Peyer's patch (tissue), 4 donors: ENCODE measurements at regions not wholly inside any gene's neighbourhood (a gene's known extent, or its start where the extent isn't known, plus 50 kb on each side); places are given as distances from the start of the nearest gene placed in this dataset.

Experiments used
- DNase-seq, 3 donors: peaks; one replicate each; pipeline ENCODE4 v3.0.0-alpha.2; 2017 to 2019
- H3K27ac ChIP-seq, 4 donors: fragments of 200-600 bp; sonication (generic); one replicate each; pipeline ENCODE4 v1.5.1; 2016 to 2019
- H3K27me3 ChIP-seq, 2 donors: fragments of 200-600 bp; sonication (generic); one replicate each; pipeline ENCODE4 v1.5.1; 2019
- H3K36me3 ChIP-seq, 3 donors: fragments of 200-600 bp; sonication (generic); one replicate each; pipeline ENCODE4 v1.5.1; 2016 to 2019
- H3K4me1 ChIP-seq, 4 donors: fragments of 200-600 bp; sonication (generic); one replicate each; pipeline ENCODE4 v1.5.1; 2016 to 2019
- H3K4me3 ChIP-seq, 4 donors: fragments of 200-600 bp; sonication (generic); 1 replicate in 3 of 4; 2 replicates in 1 of 4; pipeline ENCODE4 v1.5.1; 2016 to 2019; ENCODE audit warnings: mild to moderate bottlenecking in 1 of 4
- H3K9me3 ChIP-seq, 4 donors: fragments of 200-600 bp; sonication (generic); one replicate each; pipeline ENCODE4 v1.5.1; 2016 to 2019; ENCODE audit warnings: mild to moderate bottlenecking in 1 of 4
- CTCF ChIP-seq, 6 experiments: fragments of 450-650 bp in 4 of 6; fragments of 200-600 bp in 2 of 6; sonication (generic) in 1 of 6; IDR thresholded peaks; one replicate each; pipeline ENCODE4 v1.5.1; 2017 to 2019; ENCODE audit warnings: antibody characterized with exemption in 6 of 6, mild to moderate bottlenecking in 3 of 6, moderate library complexity in 1 of 6
- POLR2A ChIP-seq, 2 donors: fragments of 450-650 bp; IDR thresholded peaks; one replicate each; pipeline ENCODE4 v1.5.1; 2017; ENCODE audit warnings: antibody characterized with exemption in 2 of 2, mild to moderate bottlenecking in 2 of 2, moderate library complexity in 2 of 2

GRCh38 chr1:5465281-5465711, 526.9 kb downstream of the NPHP4 start:
- Histone ChIP-seq H3K4me1 (no peaks in the 10 kb centered on the region), H3K9me3 (no peaks in the 10 kb centered on the region), H3K27me3 (no peaks in the 10 kb centered on the region), H3K36me3 (no peaks in the 10 kb centered on the region), H3K4me3 (no peak overlapping the region), H3K27ac (no peak overlapping the region)
- no peak for DNase-seq
- TF ChIP-seq CTCF (IDR thresholded peaks at IDR 0.05) (no peak), POLR2A (IDR thresholded peaks at IDR 0.05) (no peak)

GRCh38 chr1:5464366-5464765, 527.9 kb downstream of the NPHP4 start:
- H3K4me1 ChIP-seq, result no peaks in the 10 kb centered on the region
- DNase-seq, result no peak
- H3K27me3 ChIP-seq, result no peaks in the 10 kb centered on the region
- H3K27ac ChIP-seq, result no peak overlapping the region
- no peaks in the 10 kb centered on the region for H3K9me3 ChIP-seq
- H3K36me3 ChIP-seq, result no peaks in the 10 kb centered on the region
- TF ChIP-seq CTCF (IDR thresholded peaks at IDR 0.05), result no peak
- TF ChIP-seq POLR2A (IDR thresholded peaks at IDR 0.05), result no peak
- no peak overlapping the region for H3K4me3 ChIP-seq

GRCh38 chr1:5460974-5461373, 531.3 kb downstream of the NPHP4 start:
- Histone ChIP-seq H3K27ac (no peak overlapping the region), H3K4me3 (no peak overlapping the region), H3K9me3 (no peaks in the 10 kb centered on the region), H3K4me1 (no peaks in the 10 kb centered on the region), H3K36me3 (no peaks in the 10 kb centered on the region), H3K27me3 (no peaks in the 10 kb centered on the region)
- no peak for DNase-seq
- no peak for TF ChIP-seq CTCF (IDR thresholded peaks at IDR 0.05)
- no peak for TF ChIP-seq POLR2A (IDR thresholded peaks at IDR 0.05)

- Histone ChIP-seq H3K27ac (no peak overlapping the region), H3K36me3 (no peaks in the 10 kb centered on the region), H3K4me3 (no peak overlapping the region), H3K27me3 (no peaks in the 10 kb centered on the region), H3K9me3 (no peaks in the 10 kb centered on the region), H3K4me1 (no peaks in the 10 kb centered on the region)
- TF ChIP-seq CTCF (IDR thresholded peaks at IDR 0.05), result no peak
- TF ChIP-seq POLR2A (IDR thresholded peaks at IDR 0.05), result no peak
- DNase-seq, result no peak
Observed at GRCh38 chr1:5459839-5460610, 532.2 kb downstream of the NPHP4 start.

- Histone ChIP-seq H3K9me3 (no peaks in the 10 kb centered on the region), H3K4me1 (no peaks in the 10 kb centered on the region), H3K4me3 (no peak overlapping the region), H3K27me3 (no peaks in the 10 kb centered on the region), H3K36me3 (no peaks in the 10 kb centered on the region), H3K27ac (no peak overlapping the region)
- no peak for DNase-seq
- TF ChIP-seq CTCF (IDR thresholded peaks at IDR 0.05) (no peak), POLR2A (IDR thresholded peaks at IDR 0.05) (no peak)
Observed at GRCh38 chr1:5458248-5458647, 534.0 kb downstream of the NPHP4 start.
